WTC11 (cell line): ENCODE measurements at regions not wholly inside any gene's neighbourhood (a gene's known extent, or its start where the extent isn't known, plus 50 kb on each side); places are given as distances from the start of the nearest gene placed in this dataset.

Experiments used
- ATAC-seq: fragments of 200-7000 bp; cut with Tn5 transposase; 2 replicates; pipeline ENCODE4 v1.10.0; 2021; ENCODE audit warnings: mild to moderate bottlenecking, moderate library complexity
- CTCF ChIA-PET: fragments of 300-600 bp; sonication (Branson Sonifier 250); formaldehyde crosslinking; loops from one replicate; lab custom pipeline; 2021; ENCODE audit warnings: antibody characterized with exemption; lab: Charles Lee
- POLR2A ChIA-PET: fragments of 350-600 bp; sonication (Branson Sonifier 250); formaldehyde crosslinking; loops from one replicate; lab custom pipeline; 2021; ENCODE audit warnings: antibody characterized with exemption; lab: Charles Lee
- DNase-seq: peaks from one replicate; pipeline ENCODE4 v3.0.0; 2021; ENCODE audit warnings: low spot score
- H3K27ac Mint-ChIP-seq: 2 replicates; pipeline ENCODE4 v1.8.0; 2021; ENCODE audit warnings: mixed read lengths
- H3K27me3 Mint-ChIP-seq: 2 replicates; pipeline ENCODE4 v1.8.0; 2021; ENCODE audit warnings: low read depth, mild to moderate bottlenecking, moderate library complexity, mixed read lengths
- H3K36me3 Mint-ChIP-seq: 2 replicates; pipeline ENCODE4 v1.8.0; 2021; ENCODE audit warnings: mixed read lengths
- H3K4me1 Mint-ChIP-seq: 2 replicates; pipeline ENCODE4 v1.8.0; 2022; ENCODE audit warnings: mixed read lengths
- H3K4me3 Mint-ChIP-seq: 2 replicates; pipeline ENCODE4 v1.8.0; 2021; ENCODE audit warnings: mild to moderate bottlenecking, moderate library complexity, mixed read lengths
- H3K9me3 Mint-ChIP-seq: 2 replicates; pipeline ENCODE4 v1.8.0; 2021; ENCODE audit warnings: mixed read lengths
- E2F5 ChIP-seq: sonication (generic); formaldehyde crosslinking; IDR thresholded peaks from 2 replicates; pipeline ENCODE4 v1.8.1; 2022; ENCODE audit warnings: mild to moderate bottlenecking, moderate library complexity, missing genetic modification reagents
- FOXP4 ChIP-seq: sonication (generic); formaldehyde crosslinking; IDR thresholded peaks from 2 replicates; pipeline ENCODE4 v1.8.0; 2022; ENCODE audit warnings: mild to moderate bottlenecking, missing genetic modification reagents
- GABPB1 ChIP-seq: sonication (generic); formaldehyde crosslinking; IDR thresholded peaks from 2 replicates; pipeline ENCODE4 v1.8.1; 2023; ENCODE audit warnings: mild to moderate bottlenecking, missing genetic modification reagents
- IRF1 ChIP-seq: sonication (generic); formaldehyde crosslinking; IDR thresholded peaks from 2 replicates; pipeline ENCODE4 v1.8.0; 2023; ENCODE audit warnings: missing genetic modification reagents
- IRF2 ChIP-seq: sonication (generic); formaldehyde crosslinking; IDR thresholded peaks from 2 replicates; pipeline ENCODE4 v1.8.0; 2022; ENCODE audit warnings: low read depth, missing genetic modification reagents, borderline replicate concordance
- NFATC4 ChIP-seq: fragments of 250-450 bp; sonication (Bioruptor Pico); IDR thresholded peaks from 2 replicates; pipeline ENCODE4 v1.9.0; 2021; ENCODE audit warnings: mild to moderate bottlenecking
- NFYB ChIP-seq: sonication (generic); formaldehyde crosslinking; conservative IDR thresholded peaks from 2 replicates; pipeline ENCODE4 v1.8.0; 2022; ENCODE audit warnings: low read depth, missing genetic modification reagents
- NR2C2 ChIP-seq: sonication (generic); formaldehyde crosslinking; IDR thresholded peaks from 2 replicates; pipeline ENCODE4 v1.8.0; 2022; ENCODE audit warnings: mild to moderate bottlenecking, missing genetic modification reagents
- OVOL2 ChIP-seq: fragments of 250-450 bp; sonication (Bioruptor Pico); IDR thresholded peaks from 2 replicates; pipeline ENCODE4 v1.9.0; 2021; ENCODE audit warnings: mild to moderate bottlenecking, borderline replicate concordance
- PRDM15 ChIP-seq: sonication (generic); formaldehyde crosslinking; IDR thresholded peaks from 2 replicates; pipeline ENCODE4 v1.8.0; 2022; ENCODE audit warnings: missing genetic modification reagents
- SMAD4 ChIP-seq: sonication (generic); formaldehyde crosslinking; IDR thresholded peaks from 2 replicates; pipeline ENCODE4 v1.8.0; 2022; ENCODE audit warnings: mild to moderate bottlenecking, missing genetic modification reagents
- STAT6 ChIP-seq: sonication (generic); formaldehyde crosslinking; conservative IDR thresholded peaks from 2 replicates; pipeline ENCODE4 v1.8.1; 2023; ENCODE audit warnings: mild to moderate bottlenecking, low read depth, missing genetic modification reagents, moderate library complexity
- TCF7 ChIP-seq: sonication (generic); formaldehyde crosslinking; IDR thresholded peaks from 2 replicates; pipeline ENCODE4 v1.8.0; 2022; ENCODE audit warnings: mild to moderate bottlenecking, low read depth, missing genetic modification reagents, moderate library complexity
- TEAD1 ChIP-seq: sonication (generic); formaldehyde crosslinking; IDR thresholded peaks from 2 replicates; pipeline ENCODE4 v1.8.0; 2022; ENCODE audit warnings: mild to moderate bottlenecking, missing genetic modification reagents
- ZNF232 ChIP-seq: sonication (generic); formaldehyde crosslinking; IDR thresholded peaks from 2 replicates; pipeline ENCODE4 v1.8.0; 2022; ENCODE audit warnings: mild to moderate bottlenecking, missing genetic modification reagents
- ZNF317 ChIP-seq: sonication (generic); formaldehyde crosslinking; IDR thresholded peaks from 2 replicates; pipeline ENCODE4 v1.8.1; 2023; ENCODE audit warnings: low read depth, mild to moderate bottlenecking, moderate library complexity, missing genetic modification reagents, borderline replicate concordance
- ZNF425 ChIP-seq: fragments of 250-450 bp; sonication (Bioruptor Pico); conservative IDR thresholded peaks from 2 replicates; pipeline ENCODE4 v1.9.0; 2021; ENCODE audit warnings: mild to moderate bottlenecking
- ZNF512 ChIP-seq: sonication (generic); formaldehyde crosslinking; IDR thresholded peaks from 2 replicates; pipeline ENCODE4 v1.8.1; 2022; ENCODE audit warnings: missing genetic modification reagents, borderline replicate concordance
- ZNF671 ChIP-seq: fragments of 250-450 bp; sonication (Bioruptor Pico); IDR thresholded peaks from 2 replicates; pipeline ENCODE4 v1.8.0; 2021; ENCODE audit warnings: mild to moderate bottlenecking

GRCh38 chr3:106332129-106332528 lies 463.3 kb upstream of the CBLB start (continued):
- TF ChIP-seq IRF1 (no peak), ZNF425 (CRISPR knock-in tag) (no peak), ZNF671 (CRISPR knock-in tag) (no peak), SMAD4 (CRISPR knock-in tag) (no peak), TCF7 (CRISPR knock-in tag) (no peak)

- DNase-seq (no peak), ATAC-seq (peak; percentile 71)
- ChIA-PET POLR2A (no interaction called here), CTCF (interaction anchor here (0.6 kb wide), 1 partner anchor 17 kb away, joined by 3 read pairs; no protein-coding TSS in a partner anchor)
- no peak overlapping the region for H3K4me3 Mint-ChIP-seq
- no peaks in the 10 kb centered on the region for H3K27me3 Mint-ChIP-seq
- TF ChIP-seq NFYB (CRISPR knock-in tag) (no peak), FOXP4 (CRISPR knock-in tag) (no peak), STAT6 (CRISPR knock-in tag) (no peak)
- H3K4me1 Mint-ChIP-seq, result peaks cover 2% of the 10 kb centered on the region; the same call in 1 of the 2 replicates
- H3K9me3 Mint-ChIP-seq, result no peaks in the 10 kb centered on the region
- H3K27ac Mint-ChIP-seq, result no peak overlapping the region
- H3K36me3 Mint-ChIP-seq, result no peaks in the 10 kb centered on the region
Observed at GRCh38 chr3:106332884-106333283, 464.1 kb upstream of the CBLB start.

GRCh38 chr3:106333911-106334618 lies 465.3 kb upstream of the CBLB start:
- no peaks in the 10 kb centered on the region for H3K27me3 Mint-ChIP-seq
- H3K4me3 Mint-ChIP-seq, result no peak overlapping the region
- ChIA-PET POLR2A (no interaction called here), CTCF (no interaction called here)
- no peak overlapping the region for H3K27ac Mint-ChIP-seq
- no peaks in the 10 kb centered on the region for H3K36me3 Mint-ChIP-seq
- H3K9me3 Mint-ChIP-seq, result no peaks in the 10 kb centered on the region
- peaks cover 2% of the 10 kb centered on the region; the same call in 1 of the 2 replicates for H3K4me1 Mint-ChIP-seq
- ATAC-seq (no peak), DNase-seq (no peak)
- no peak for TF ChIP-seq OVOL2 (CRISPR knock-in tag)
- no peak for TF ChIP-seq NR2C2 (CRISPR knock-in tag)
- TF ChIP-seq GABPB1 (CRISPR knock-in tag), result no peak
- no peak for TF ChIP-seq PRDM15 (CRISPR knock-in tag)
- no peak for TF ChIP-seq ZNF232 (CRISPR knock-in tag)
- no peak for TF ChIP-seq ZNF512
- TF ChIP-seq TEAD1 (CRISPR knock-in tag), result no peak
- TF ChIP-seq E2F5 (CRISPR knock-in tag), result no peak
- no peak for TF ChIP-seq NFATC4 (CRISPR knock-in tag)
- no peak for TF ChIP-seq IRF2 (CRISPR knock-in tag)
- TF ChIP-seq ZNF317, result no peak
